ENCODE measurements at regions not wholly inside any gene's neighbourhood (a gene's known extent, or its start where the extent isn't known, plus 50 kb on each side); places are given as distances from the start of the nearest gene placed in this dataset.

DNA sequence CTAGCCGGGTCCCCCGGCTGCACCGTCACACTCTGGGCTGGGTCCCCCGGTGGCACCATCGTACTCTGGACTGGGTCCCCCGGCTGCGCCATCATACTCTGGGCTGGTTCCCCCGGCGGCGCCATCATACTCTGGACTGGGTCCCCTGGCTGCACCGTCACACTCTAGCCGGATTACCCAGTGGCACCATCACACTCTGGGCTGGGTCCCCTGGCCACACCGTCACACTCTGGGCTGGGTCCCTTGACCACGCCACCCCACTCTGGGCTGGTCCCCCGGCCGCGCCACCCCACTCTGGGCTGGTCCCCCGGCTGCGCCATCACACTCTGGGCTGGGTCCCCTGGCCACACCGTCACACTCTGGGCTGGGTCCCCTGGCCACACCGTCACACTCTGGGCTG lies 653.8 kb upstream of the ID2 start:
- no peak overlapping the region for H3K27ac ChIP-seq (ENCODE audit: low read length)
- no peaks in the 10 kb centered on the region for H3K79me2 ChIP-seq (replicated peaks; ENCODE audit: insufficient read depth, low read length)
- no peaks in the 10 kb centered on the region for H4K20me1 ChIP-seq (ENCODE audit: insufficient read depth)
- no peak for TF ChIP-seq MXI1 (conservative IDR thresholded peaks at IDR 0.05; ENCODE audit: poor library complexity, severe bottlenecking)
- TF ChIP-seq TAF1 (IDR thresholded peaks at IDR 0.05; ENCODE audit: low read depth), result no peak
- no peak for TF ChIP-seq POLR2AphosphoS5 (IDR thresholded peaks at IDR 0.05)
- no peak for TF ChIP-seq EZH2 (IDR thresholded peaks at IDR 0.05; ENCODE audit: borderline replicate concordance, insufficient read depth, low read length, poor library complexity, severe bottlenecking)
- TF ChIP-seq, protein P1, sequence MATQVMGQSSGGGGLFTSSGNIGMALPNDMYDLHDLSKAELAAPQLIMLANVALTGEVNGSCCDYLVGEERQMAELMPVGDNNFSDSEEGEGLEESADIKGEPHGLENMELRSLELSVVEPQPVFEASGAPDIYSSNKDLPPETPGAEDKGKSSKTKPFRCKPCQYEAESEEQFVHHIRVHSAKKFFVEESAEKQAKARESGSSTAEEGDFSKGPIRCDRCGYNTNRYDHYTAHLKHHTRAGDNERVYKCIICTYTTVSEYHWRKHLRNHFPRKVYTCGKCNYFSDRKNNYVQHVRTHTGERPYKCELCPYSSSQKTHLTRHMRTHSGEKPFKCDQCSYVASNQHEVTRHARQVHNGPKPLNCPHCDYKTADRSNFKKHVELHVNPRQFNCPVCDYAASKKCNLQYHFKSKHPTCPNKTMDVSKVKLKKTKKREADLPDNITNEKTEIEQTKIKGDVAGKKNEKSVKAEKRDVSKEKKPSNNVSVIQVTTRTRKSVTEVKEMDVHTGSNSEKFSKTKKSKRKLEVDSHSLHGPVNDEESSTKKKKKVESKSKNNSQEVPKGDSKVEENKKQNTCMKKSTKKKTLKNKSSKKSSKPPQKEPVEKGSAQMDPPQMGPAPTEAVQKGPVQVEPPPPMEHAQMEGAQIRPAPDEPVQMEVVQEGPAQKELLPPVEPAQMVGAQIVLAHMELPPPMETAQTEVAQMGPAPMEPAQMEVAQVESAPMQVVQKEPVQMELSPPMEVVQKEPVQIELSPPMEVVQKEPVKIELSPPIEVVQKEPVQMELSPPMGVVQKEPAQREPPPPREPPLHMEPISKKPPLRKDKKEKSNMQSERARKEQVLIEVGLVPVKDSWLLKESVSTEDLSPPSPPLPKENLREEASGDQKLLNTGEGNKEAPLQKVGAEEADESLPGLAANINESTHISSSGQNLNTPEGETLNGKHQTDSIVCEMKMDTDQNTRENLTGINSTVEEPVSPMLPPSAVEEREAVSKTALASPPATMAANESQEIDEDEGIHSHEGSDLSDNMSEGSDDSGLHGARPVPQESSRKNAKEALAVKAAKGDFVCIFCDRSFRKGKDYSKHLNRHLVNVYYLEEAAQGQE (IDR thresholded peaks at IDR 0.05; ENCODE audit: borderline replicate concordance), result no peak
- TF ChIP-seq, protein P2, sequence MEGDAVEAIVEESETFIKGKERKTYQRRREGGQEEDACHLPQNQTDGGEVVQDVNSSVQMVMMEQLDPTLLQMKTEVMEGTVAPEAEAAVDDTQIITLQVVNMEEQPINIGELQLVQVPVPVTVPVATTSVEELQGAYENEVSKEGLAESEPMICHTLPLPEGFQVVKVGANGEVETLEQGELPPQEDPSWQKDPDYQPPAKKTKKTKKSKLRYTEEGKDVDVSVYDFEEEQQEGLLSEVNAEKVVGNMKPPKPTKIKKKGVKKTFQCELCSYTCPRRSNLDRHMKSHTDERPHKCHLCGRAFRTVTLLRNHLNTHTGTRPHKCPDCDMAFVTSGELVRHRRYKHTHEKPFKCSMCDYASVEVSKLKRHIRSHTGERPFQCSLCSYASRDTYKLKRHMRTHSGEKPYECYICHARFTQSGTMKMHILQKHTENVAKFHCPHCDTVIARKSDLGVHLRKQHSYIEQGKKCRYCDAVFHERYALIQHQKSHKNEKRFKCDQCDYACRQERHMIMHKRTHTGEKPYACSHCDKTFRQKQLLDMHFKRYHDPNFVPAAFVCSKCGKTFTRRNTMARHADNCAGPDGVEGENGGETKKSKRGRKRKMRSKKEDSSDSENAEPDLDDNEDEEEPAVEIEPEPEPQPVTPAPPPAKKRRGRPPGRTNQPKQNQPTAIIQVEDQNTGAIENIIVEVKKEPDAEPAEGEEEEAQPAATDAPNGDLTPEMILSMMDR (IDR thresholded peaks at IDR 0.05; ENCODE audit: poor library complexity, severe bottlenecking), result no peak
- no peak for TF ChIP-seq EP300 (conservative IDR thresholded peaks at IDR 0.05; ENCODE audit: poor library complexity, severe bottlenecking)
- no peak for TF ChIP-seq RAD21 (conservative IDR thresholded peaks at IDR 0.05)
- TF ChIP-seq SMC3 (conservative IDR thresholded peaks at IDR 0.05; ENCODE audit: poor library complexity), result no peak
- H3K9me2 ChIP-seq (ENCODE audit: insufficient read depth, low read length), result no peaks in the 10 kb centered on the region
- no peak overlapping the region for H3K4me2 ChIP-seq (ENCODE audit: low read length)
- H3F3A ChIP-seq (ENCODE audit: insufficient read depth, low read length, poor library complexity, severe bottlenecking), result no peaks in the 10 kb centered on the region
- H3K27me3 ChIP-seq (ENCODE audit: insufficient read depth, low read depth, low read length), result no peaks in the 10 kb centered on the region
- no peaks in the 10 kb centered on the region for H3K9me3 ChIP-seq (ENCODE audit: low read length)
- H3K9ac ChIP-seq (ENCODE audit: low read length), result no peak overlapping the region
- no peak overlapping the region for H3K4me3 ChIP-seq (ENCODE audit: low read length)
- no peak overlapping the region for H2AFZ ChIP-seq (ENCODE audit: low read depth, low read length)
- H3K36me3 ChIP-seq (ENCODE audit: insufficient read depth, low read length), result no peaks in the 10 kb centered on the region

DNA sequence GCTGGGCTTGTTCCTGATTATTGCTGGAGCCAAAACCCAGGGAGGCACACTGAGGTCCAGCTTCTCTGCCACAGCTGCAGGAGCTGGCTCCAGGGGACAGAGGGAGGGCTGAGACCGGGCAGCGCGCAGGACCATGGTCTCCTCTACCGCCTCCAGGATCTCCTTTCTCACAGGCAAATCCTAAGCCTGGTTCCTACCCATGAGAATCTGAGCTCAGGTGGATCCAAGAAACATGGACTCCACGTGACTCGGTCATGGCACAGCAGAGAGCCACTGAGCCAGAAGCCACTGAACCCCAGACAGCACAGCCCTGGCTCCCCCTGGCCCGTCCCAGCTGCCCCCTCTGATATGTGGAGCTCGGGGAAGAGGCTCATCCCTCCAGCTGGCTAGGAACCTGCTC lies 653.4 kb upstream of the ID2 start:
- Histone ChIP-seq H3K79me2 (replicated peaks; ENCODE audit: insufficient read depth, low read length) (no peaks in the 10 kb centered on the region), H3K36me3 (ENCODE audit: insufficient read depth, low read length) (no peaks in the 10 kb centered on the region), H3K4me3 (ENCODE audit: low read length) (no peak overlapping the region), H4K20me1 (ENCODE audit: insufficient read depth) (no peaks in the 10 kb centered on the region), H3K9me3 (ENCODE audit: low read length) (no peaks in the 10 kb centered on the region), H2AFZ (ENCODE audit: low read depth, low read length) (no peak overlapping the region), H3K4me2 (ENCODE audit: low read length) (no peak overlapping the region), H3F3A (ENCODE audit: insufficient read depth, low read length, poor library complexity, severe bottlenecking) (no peaks in the 10 kb centered on the region), H3K9ac (ENCODE audit: low read length) (no peak overlapping the region), H3K27me3 (ENCODE audit: insufficient read depth, low read depth, low read length) (no peaks in the 10 kb centered on the region), H3K9me2 (ENCODE audit: insufficient read depth, low read length) (no peaks in the 10 kb centered on the region), H3K27ac (ENCODE audit: low read length) (no peak overlapping the region)
- no peak for TF ChIP-seq EP300 (conservative IDR thresholded peaks at IDR 0.05; ENCODE audit: poor library complexity, severe bottlenecking)
- TF ChIP-seq, protein P2 (IDR thresholded peaks at IDR 0.05; ENCODE audit: poor library complexity, severe bottlenecking), result no peak

Data from neural cell (in vitro differentiated cells).